ENCODE measurements at regions not wholly inside any gene's neighbourhood (a gene's known extent, or its start where the extent isn't known, plus 50 kb on each side); places are given as distances from the start of the nearest gene placed in this dataset.

GRCh38 chr4:147345662-147346061 is 135.2 kb upstream of the EDNRA start:
- TF ChIP-seq, protein P1, sequence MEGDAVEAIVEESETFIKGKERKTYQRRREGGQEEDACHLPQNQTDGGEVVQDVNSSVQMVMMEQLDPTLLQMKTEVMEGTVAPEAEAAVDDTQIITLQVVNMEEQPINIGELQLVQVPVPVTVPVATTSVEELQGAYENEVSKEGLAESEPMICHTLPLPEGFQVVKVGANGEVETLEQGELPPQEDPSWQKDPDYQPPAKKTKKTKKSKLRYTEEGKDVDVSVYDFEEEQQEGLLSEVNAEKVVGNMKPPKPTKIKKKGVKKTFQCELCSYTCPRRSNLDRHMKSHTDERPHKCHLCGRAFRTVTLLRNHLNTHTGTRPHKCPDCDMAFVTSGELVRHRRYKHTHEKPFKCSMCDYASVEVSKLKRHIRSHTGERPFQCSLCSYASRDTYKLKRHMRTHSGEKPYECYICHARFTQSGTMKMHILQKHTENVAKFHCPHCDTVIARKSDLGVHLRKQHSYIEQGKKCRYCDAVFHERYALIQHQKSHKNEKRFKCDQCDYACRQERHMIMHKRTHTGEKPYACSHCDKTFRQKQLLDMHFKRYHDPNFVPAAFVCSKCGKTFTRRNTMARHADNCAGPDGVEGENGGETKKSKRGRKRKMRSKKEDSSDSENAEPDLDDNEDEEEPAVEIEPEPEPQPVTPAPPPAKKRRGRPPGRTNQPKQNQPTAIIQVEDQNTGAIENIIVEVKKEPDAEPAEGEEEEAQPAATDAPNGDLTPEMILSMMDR (IDR thresholded peaks at IDR 0.05) = no peak
- TF ChIP-seq POLR2A (IDR thresholded peaks at IDR 0.05) (no peak), POLR2AphosphoS5 (IDR thresholded peaks at IDR 0.05) (no peak)

Measured in breast epithelium (tissue), 3 donors.